Sigmoid colon (tissue), 4 donors: ENCODE measurements at regions not wholly inside any gene's neighbourhood (a gene's known extent, or its start where the extent isn't known, plus 50 kb on each side); places are given as distances from the start of the nearest gene placed in this dataset.

Experiments
- CTCF ChIP-seq, 4 experiments: fragments of 450-650 bp in 3 of 4; fragments of 200-600 bp in 1 of 4; IDR thresholded peaks; one replicate each; pipeline ENCODE4 v1.5.1; 2016 to 2019; ENCODE audit warnings: antibody characterized with exemption in 4 of 4, mild to moderate bottlenecking in 3 of 4, moderate library complexity in 2 of 4
- EP300 ChIP-seq, 4 donors: sonication (generic); formaldehyde crosslinking; IDR thresholded peaks; one replicate each; pipeline ENCODE4 v1.6.1; 2017; ENCODE audit warnings: antibody characterized with exemption in 4 of 4

GRCh38 chr1:18573170-18573569 lies 57.5 kb upstream of the PAX7 start:
- no peak for TF ChIP-seq CTCF (IDR thresholded peaks at IDR 0.05)
- no peak for TF ChIP-seq EP300 (IDR thresholded peaks at IDR 0.05)
